NCI-H82 (cell line): ENCODE measurements at regions not wholly inside any gene's neighbourhood (a gene's known extent, or its start where the extent isn't known, plus 50 kb on each side); places are given as distances from the start of the nearest gene placed in this dataset.
"Not testable (repeated sequence)": the region's sequence is repeated elsewhere in the genome, so short reads cannot be mapped to it uniquely, and the experiment has no call there.

Experiments used
- DNase-seq: peaks from one replicate; lab custom pipeline; 2025; lab: John Stamatoyannopoulos, UW

DNA sequence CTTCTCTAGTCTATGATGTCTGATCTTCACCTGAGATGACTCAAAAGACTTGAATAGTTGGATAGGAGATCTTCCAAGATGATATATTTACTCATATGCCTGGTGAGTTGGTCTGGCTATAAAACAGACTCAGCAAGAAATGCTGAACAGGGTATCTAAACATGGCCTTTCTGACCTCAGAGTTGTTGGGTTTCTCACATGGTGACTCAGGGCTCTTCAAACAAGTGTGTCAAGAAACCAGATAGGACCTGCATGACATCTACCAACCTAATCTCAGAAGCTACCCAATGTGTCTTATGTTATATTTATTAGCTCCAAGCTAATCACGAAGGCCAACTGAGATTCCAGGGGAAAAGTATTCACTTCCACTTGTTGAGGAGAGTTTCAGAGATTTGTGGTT, 1477.3 kb downstream of the CDH8 start:
- DNase-seq, result no peak

DNA sequence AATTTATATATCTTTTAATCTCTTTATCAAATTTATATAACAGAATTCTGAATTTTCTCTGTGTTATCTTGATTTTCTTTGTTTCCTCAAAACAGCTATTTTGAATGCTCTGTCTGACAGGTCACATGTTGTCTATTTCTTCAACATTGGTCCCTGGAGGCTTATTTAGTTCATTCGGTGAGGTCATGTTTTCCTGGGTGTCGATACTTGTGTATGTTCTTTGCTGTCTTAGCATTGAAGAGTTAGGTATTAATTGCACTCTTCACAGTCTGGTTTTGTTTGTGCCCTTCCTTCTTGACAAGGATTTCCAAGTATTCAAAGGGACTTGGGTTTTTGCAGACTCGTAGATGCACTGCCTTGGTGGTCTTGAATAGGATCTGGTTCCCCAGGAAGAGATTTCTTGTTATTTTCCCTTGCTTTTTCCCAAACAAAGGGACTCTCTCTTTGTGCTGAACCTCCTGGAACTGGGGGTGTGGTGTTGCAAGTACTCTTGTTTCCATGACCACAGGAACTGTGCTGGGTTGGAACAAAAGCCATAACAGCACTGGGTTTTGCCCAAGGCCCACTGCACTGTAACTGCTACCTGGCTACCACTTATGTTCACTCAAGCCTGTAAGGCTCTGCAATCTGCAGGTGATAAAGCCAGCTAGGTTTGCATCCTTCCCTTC, 1483.0 kb downstream of the CDH8 start:
- no peak for DNase-seq

GRCh38 chr16:60541535-60541934, 1494.7 kb downstream of the CDH8 start:
- no peak for DNase-seq

DNA sequence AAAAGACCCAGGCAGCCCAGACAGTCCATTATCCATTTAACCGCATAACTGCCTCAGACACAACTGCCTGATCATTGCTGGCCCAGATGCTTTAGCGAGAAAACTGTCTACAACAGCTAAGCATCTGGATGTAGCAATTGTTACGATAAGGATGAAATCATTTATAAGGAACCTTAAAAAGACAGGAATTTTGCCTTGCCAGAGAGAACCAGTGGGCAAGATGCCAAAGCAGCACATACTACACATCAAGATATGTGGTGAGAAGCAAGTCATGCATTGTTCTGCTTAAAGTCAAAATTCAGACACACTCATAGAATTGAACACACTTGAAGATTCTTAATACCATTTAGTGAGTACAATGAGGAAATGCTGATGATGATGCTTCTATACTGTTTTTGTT, 1525.3 kb downstream of the CDH8 start:
- no peak for DNase-seq

DNA sequence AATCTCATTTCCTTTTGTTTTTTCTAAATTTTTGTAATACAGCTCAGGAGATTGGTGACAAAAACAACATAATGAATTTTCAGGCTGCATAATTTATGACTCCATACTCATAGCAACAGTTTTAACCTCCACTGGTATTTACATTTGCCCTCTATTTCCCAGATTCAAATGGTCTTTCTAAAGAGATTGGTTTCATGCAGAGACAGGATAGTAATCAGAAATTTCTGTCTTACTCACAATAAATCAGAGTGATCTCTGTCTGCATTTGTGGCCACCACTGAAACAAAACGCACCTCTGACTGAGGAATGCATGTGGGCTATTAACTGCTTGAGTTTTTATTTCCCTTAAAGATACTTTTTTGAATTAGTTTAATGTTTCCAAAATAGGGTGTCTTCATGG, 1526.0 kb downstream of the CDH8 start:
- no peak for DNase-seq

DNA sequence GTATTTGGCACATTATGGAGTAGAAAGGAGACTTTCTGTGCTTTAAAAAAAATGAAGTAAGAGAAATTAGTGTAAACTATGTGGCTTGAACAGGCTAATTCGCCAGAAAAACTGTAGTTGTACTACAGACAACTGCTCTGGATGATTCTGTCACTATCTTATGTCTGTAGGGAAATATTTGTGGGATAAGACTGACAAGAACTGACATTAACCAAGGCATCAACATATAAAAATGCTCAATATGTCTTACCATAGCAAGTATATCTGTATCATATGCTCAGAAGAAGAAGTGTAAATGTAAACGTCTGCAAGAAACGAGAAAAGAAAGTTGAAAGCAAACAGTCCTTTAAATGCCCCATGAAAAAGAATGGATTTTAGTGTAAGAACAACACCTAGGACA, 1545.0 kb downstream of the CDH8 start:
- no peak for DNase-seq

GRCh38 chr16:60485872-60486489, 1550.3 kb downstream of the CDH8 start:
- DNase-seq, result no peak

GRCh38 chr16:60484901-60485300, 1551.3 kb downstream of the CDH8 start:
- no peak for DNase-seq

DNA sequence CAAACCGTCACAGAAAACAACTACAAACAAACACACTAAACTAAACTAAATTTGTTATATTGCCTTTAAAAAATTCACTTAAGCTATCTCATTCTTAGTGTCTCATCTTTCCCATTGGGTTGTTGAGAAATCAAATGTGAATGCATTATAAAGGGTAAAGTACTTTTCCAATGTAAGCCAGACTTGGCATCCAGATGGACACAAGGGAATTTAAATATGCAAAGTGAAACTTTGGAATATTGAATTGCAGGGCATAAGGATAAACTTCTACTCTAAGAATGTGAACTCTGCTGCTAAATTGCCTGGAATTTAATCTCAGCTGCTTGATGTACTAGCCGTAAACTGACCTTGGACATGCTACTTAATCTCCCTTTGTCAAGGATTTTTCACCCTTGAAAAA, 1554.6 kb downstream of the CDH8 start:
- DNase-seq, result no peak

DNA sequence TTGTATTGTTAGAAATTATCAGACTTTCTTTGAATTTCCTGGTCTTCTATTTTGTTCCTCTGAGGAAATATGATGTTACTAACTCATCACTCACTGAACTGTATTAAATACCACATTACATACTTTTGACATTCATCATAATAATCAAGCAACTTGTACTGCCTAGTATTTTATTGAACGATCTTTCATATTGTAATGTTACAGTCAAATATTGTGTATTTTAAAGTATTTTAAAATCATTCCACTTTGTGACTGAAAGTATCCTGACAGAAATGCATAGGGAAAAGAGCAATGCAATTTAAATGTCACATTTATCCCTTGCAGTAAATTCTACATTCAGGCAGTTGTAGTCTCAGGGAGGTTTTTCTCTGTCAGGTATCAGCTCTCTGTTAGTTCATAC, 1557.4 kb downstream of the CDH8 start:
- DNase-seq, result no peak

DNA sequence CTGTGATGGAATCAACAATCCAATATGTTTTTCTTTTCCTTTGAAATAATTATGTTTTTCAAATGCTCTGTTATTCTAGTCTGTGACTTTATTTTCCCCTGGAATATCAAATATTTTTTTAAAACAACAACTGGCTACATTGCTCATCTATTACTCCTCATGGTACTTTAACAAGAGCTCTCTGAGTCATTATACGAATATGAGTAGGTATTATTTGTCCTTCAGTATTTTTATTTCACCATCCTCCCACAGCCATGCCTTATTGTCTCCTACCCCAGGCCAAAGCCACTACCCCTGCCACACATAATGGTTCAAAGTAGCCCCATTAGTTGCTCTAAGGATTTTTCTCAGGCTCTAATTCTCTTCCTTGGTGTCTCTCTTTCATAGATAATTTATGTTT, 1572.3 kb downstream of the CDH8 start:
- no peak for DNase-seq

DNA sequence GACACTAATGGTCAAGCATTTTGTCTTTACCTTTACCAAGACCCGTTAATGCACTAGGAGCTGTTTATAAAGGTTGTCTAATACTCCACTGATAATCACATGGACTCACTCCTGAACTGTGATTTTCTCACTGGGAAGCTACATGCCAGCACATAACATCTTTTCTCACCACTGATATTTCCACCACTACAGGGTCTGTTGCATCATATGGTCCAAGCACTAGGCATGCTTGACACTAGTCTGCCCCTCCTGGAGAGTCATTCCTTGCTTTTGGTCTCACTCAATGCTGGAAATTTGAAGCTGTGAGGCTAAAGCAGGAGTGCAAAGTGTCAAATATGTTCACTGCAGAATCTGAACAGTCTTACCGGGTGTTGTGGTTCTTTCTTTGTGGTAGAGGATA, 1576.8 kb downstream of the CDH8 start:
- no peak for DNase-seq

DNA sequence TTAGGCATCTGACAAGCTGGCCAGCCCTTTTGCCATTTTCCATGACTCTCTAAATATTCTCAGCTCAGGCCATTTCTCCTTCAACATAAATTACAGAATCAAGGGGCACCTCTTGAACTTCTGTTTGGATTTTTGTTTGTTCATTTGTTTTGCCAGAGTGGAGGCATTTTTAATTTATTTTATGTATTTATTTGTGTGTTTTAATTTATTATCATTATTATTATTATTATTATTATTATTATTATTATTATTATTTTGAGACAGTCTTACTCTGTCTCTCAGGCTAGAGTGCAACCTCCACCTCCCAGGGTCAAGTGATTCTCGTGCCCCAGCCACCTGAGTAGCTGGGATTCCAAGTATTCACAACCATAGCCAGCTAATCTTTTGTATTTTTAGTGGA, 1578.0 kb downstream of the CDH8 start:
- DNase-seq, result no peak

GRCh38 chr16:60452646-60453045, 1583.6 kb downstream of the CDH8 start:
- no peak for DNase-seq

GRCh38 chr16:60438894-60439293, 1597.3 kb downstream of the CDH8 start:
- no peak for DNase-seq

GRCh38 chr16:60432472-60432871, 1603.8 kb downstream of the CDH8 start:
- DNase-seq, result no peak

- no peak for DNase-seq
These were observed 1616.4 kb downstream of the CDH8 start for GRCh38 chr16:60419859-60420258.

DNA sequence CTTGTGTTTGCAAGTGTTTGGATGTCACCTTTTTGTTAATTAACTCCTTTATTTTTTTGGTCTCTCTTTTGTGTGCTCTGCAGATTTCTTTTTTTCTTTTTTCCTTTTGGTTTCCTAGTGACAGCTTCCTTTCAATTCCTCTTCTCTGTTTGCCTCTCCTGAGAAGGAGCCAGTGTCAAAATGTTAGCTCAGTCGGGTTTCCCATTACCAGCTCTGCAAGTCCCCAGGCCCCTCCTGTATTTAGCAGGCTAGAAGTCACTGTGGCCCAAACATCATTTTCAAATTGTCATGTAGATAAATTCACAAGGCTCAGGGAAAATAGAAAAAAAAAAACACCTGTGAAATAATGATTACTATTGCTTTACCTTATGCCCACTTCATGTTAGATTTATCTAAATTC, 1621.6 kb downstream of the CDH8 start:
- DNase-seq, result no peak

- no peak for DNase-seq
These were observed 1622.3 kb downstream of the CDH8 start for GRCh38 chr16:60413969-60414368.

DNA sequence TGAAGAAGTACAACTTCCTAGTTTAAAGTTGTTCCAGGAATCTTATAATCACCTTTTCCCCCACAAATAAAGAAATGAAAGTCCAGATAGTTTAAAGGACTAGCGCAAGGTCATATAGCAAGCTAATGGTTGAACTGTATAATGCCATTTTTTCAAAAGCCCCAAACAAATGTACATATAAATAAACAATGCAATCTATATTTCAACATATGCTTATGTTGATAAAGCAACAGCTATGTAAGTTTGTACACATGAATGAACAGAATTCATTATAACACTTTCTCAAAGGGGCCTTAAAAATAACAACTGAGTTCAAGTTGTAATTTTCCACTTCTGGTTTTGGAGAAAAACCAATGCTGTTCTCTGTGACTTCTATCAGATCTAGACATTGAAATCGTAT, 1628.6 kb downstream of the CDH8 start:
- DNase-seq, result no peak

DNA sequence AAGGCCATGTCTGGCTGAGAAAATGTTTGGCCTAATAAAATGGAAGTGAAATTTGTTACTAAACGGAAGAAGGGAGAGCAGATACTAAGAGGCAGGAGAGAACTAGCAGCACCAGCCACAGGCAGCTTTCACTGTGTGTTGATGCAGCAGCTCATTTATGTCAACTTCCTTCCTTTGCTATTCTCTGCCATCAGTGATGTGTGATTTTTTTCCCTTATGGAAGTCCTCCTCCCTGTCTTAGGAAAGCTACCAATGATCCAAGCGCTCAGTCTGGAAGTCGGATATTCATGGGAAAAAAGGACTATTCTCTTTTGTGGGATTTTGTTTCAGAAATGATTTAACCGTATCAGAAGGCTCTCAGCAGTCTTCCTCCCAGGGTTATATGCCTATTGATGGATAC, 1629.2 kb downstream of the CDH8 start:
- DNase-seq, result no peak

DNA sequence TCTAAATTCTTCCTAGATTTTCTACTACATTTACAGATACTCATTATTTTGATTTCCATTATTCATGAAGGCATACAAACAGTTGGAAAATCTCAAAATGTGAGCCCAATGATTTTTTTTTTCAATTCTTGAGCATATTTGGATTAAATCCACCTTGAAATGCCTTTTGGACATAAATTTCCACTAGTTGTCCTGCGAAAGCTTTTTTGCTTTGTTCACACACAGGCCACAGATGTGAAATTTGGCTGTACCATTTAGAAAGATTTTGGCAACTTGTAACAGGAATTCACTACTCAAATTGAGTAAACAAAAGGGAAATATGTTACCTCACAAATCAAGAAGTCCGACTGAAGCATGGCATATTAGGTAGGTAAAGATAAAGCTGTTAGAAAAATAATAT, 1631.0 kb downstream of the CDH8 start:
- DNase-seq, result no peak

DNA sequence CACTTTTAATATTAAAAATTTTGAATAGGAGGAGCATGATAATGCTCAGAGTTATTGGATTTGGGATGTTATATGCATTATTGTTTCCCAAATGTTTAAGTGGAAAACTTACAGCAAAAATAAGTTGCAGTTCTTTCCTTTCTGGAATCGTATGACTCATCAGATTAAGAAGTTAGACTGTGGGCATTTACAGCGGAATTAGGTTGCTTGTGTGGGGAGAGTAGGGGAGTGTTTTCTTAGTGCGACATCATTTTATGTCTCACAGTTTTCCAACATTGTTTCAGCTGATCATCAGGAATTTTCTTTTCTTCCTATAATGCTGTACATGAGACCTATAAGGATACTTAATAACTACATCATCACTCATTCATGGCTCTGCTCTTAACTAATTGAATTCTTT, 1631.8 kb downstream of the CDH8 start:
- no peak for DNase-seq

DNA sequence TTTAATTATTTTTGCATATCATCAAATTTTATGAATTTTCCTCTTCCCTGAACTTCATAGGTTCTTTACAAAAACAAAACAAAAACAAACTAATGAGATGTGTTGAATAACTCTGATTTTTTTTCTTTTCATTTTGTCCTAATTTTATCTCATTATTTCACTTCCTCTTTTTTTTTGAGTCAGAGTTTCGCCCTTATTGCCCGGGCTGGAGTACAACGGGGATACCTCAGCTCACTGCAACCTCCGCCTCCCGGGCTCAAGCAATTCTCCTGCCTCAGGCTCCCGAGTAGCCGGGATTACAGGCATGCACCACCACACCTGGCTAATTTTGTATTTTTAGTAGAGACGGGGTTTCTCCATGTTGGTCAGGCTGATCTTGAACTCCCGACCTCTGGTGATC, 1633.3 kb downstream of the CDH8 start:
- not testable (repeated sequence) for DNase-seq
